Naive thymus-derived CD8-positive, alpha-beta T cell (primary cell): ENCODE measurements at regions not wholly inside any gene's neighbourhood (a gene's known extent, or its start where the extent isn't known, plus 50 kb on each side); places are given as distances from the start of the nearest gene placed in this dataset. TPM values are rescaled to one million over a fixed set of nuclear protein-coding genes. Genes with fewer than 3 reads are reported as not detected.

Experiments used
- ATAC-seq, 2 donors: fragments of 150-1000 bp; cut with Tn5 transposase in 1 of 2; sonication (Bioruptor Pico), chemical (Tn5 transposase) in 1 of 2; 1 replicate in 1 of 2; 2 replicates in 1 of 2; pipeline ENCODE4 v1.10.0; 2021; ENCODE audit warnings: mild to moderate bottlenecking in 2 of 2, moderate library complexity in 2 of 2
- POLR2A ChIA-PET: fragments of 350-600 bp; sonication (Branson Sonifier 250); formaldehyde crosslinking; loops from one replicate; lab custom pipeline; 2021; ENCODE audit warnings: antibody characterized with exemption; lab: Charles Lee
- DNase-seq, 10 donors: peaks; one replicate each; pipeline versions ENCODE4 v3.0.0 to v3.0.0-alpha.2; 2020 to 2022
- H3K27ac Mint-ChIP-seq, 10 donors: one replicate each; pipeline ENCODE4 v1.8.0; 2020 to 2022; ENCODE audit warnings: mild to moderate bottlenecking in 10 of 10, mixed read lengths in 10 of 10, moderate library complexity in 4 of 10, inconsistent platforms in 1 of 10
- H3K27me3 Mint-ChIP-seq, 5 donors: one replicate each; pipeline ENCODE4 v1.8.0; 2021 to 2022; ENCODE audit warnings: mixed read lengths in 5 of 5
- H3K36me3 Mint-ChIP-seq, 3 donors: one replicate each; pipeline ENCODE4 v1.8.0; 2020 to 2022; ENCODE audit warnings: mixed read lengths in 3 of 3, mild to moderate bottlenecking in 2 of 3, inconsistent platforms in 1 of 3
- H3K4me1 Mint-ChIP-seq, 4 donors: one replicate each; pipeline ENCODE4 v1.8.0; 2021 to 2022; ENCODE audit warnings: mixed read lengths in 4 of 4
- H3K4me3 Mint-ChIP-seq, 10 donors: one replicate each; pipeline ENCODE4 v1.8.0; 2020 to 2022; ENCODE audit warnings: mild to moderate bottlenecking in 10 of 10, mixed read lengths in 10 of 10, moderate library complexity in 6 of 10, inconsistent platforms in 1 of 10
- H3K9me3 Mint-ChIP-seq, 9 donors: one replicate each; pipeline ENCODE4 v1.8.0; 2020 to 2022; ENCODE audit warnings: mixed read lengths in 9 of 9, mild to moderate bottlenecking in 3 of 9, inconsistent platforms in 1 of 9, moderate library complexity in 1 of 9
- microRNA-seq: library from miRNA; unstranded; fragments of <30 nt; microRNA quantifications from one replicate; pipeline ENCODE4 v1.2.0, GENCODE V29; 2022; ENCODE audit warnings: borderline microRNAs expressed

- H3K36me3 Mint-ChIP-seq, result peaks cover 0 to 5% (median 0%) of the 10 kb centered on the region in 3 donors
- peaks cover 3 to 20% (median 12%) of the 10 kb centered on the region in 9 donors for H3K9me3 Mint-ChIP-seq
- DNase-seq, result no peak
- H3K27ac Mint-ChIP-seq, result no peak overlapping the region
- H3K4me3 Mint-ChIP-seq, result no peak overlapping the region
- no peak for ATAC-seq
- POLR2A ChIA-PET, result no interaction called here
- H3K27me3 Mint-ChIP-seq, result no peaks in the 10 kb centered on the region
- H3K4me1 Mint-ChIP-seq, result no peaks in the 10 kb centered on the region
These were observed 58.8 kb upstream of the FOXG1 start for GRCh38 chr14:28707814-28708213.

GRCh38 chr14:28709571-28710305, 56.8 kb upstream of the FOXG1 start:
- H3K27me3 Mint-ChIP-seq, result no peaks in the 10 kb centered on the region
- no peak for DNase-seq
- no peak for ATAC-seq
- H3K4me3 Mint-ChIP-seq, result no peak overlapping the region
- H3K36me3 Mint-ChIP-seq, result peaks cover 0 to 5% (median 0%) of the 10 kb centered on the region in 3 donors
- H3K9me3 Mint-ChIP-seq, result peaks cover 0 to 23% (median 13%) of the 10 kb centered on the region in 9 donors
- H3K4me1 Mint-ChIP-seq, result no peaks in the 10 kb centered on the region
- POLR2A ChIA-PET, result no interaction called here
- no peak overlapping the region for H3K27ac Mint-ChIP-seq

Small RNA genes in the stretch of these regions (microRNA-seq; reads per million reads assigned to microRNA genes)
- gene MIR3171, result not detected
- gene MIR4307, result not detected
